H9 (cell line): ENCODE measurements at regions not wholly inside any gene's neighbourhood (a gene's known extent, or its start where the extent isn't known, plus 50 kb on each side); places are given as distances from the start of the nearest gene placed in this dataset.

ENCODE experiments used
- DNase-seq: peaks from one replicate; pipeline ENCODE4 v3.0.0-alpha.2; 2017
- H2AFZ ChIP-seq: one replicate; pipeline ENCODE4 v1.6.1; 2013; ENCODE audit warnings: mild to moderate bottlenecking, low read length, control low read depth, moderate library complexity
- H2AK5ac ChIP-seq: 2 replicates; pipeline ENCODE4 v1.6.1; 2013; ENCODE audit warnings: low read length, control low read depth, mixed read lengths; ENCODE audit not compliant: insufficient read length
- H2BK120ac ChIP-seq: one replicate; pipeline ENCODE4 v1.6.1; 2013; ENCODE audit warnings: low read depth, mild to moderate bottlenecking, low read length, control low read depth, inconsistent platforms; ENCODE audit not compliant: poor library complexity, severe bottlenecking
- H2BK12ac ChIP-seq: 2 replicates; pipeline ENCODE4 v1.6.1; 2013; ENCODE audit warnings: low read length, control low read depth, mixed read lengths, low read depth; ENCODE audit not compliant: insufficient read length
- H2BK15ac ChIP-seq: 2 replicates; pipeline ENCODE4 v1.6.1; 2013; ENCODE audit warnings: low read depth, low read length, control low read depth
- H2BK20ac ChIP-seq: one replicate; pipeline ENCODE4 v1.6.1; 2013; ENCODE audit warnings: low read depth, mild to moderate bottlenecking, low read length, control low read depth, inconsistent platforms; ENCODE audit not compliant: poor library complexity, severe bottlenecking
- H2BK5ac ChIP-seq: 2 replicates; pipeline ENCODE4 v1.6.1; 2013; ENCODE audit warnings: low read length, control low read depth, mixed read lengths; ENCODE audit not compliant: insufficient read length
- H3K14ac ChIP-seq: 2 replicates; pipeline ENCODE4 v1.6.1; 2013; ENCODE audit warnings: low read length, control low read depth; ENCODE audit not compliant: insufficient read depth
- H3K18ac ChIP-seq: 2 replicates; pipeline ENCODE4 v1.6.1; 2013; ENCODE audit warnings: low read depth, mild to moderate bottlenecking, mixed read lengths, low read length, control low read depth; ENCODE audit not compliant: insufficient read length
- H3K23ac ChIP-seq: 2 replicates; pipeline ENCODE4 v1.6.1; 2013; ENCODE audit warnings: low read length, control low read depth, mixed read lengths, low read depth; ENCODE audit not compliant: insufficient read length
- H3K23me2 ChIP-seq: 2 replicates; pipeline ENCODE4 v1.6.1; 2013; ENCODE audit warnings: low read depth, mild to moderate bottlenecking, mixed read lengths, low read length, control low read depth; ENCODE audit not compliant: insufficient read length, poor library complexity, severe bottlenecking
- H3K27ac ChIP-seq: 2 replicates; pipeline ENCODE4 v1.5.1; 2013; ENCODE audit warnings: low read length, control low read depth, mixed read lengths, low read depth; ENCODE audit not compliant: insufficient read length
- H3K27me3 ChIP-seq: 2 replicates; pipeline ENCODE4 v1.6.1; 2013; ENCODE audit warnings: low read length, control low read depth, inconsistent platforms; ENCODE audit not compliant: insufficient read depth
- H3K4ac ChIP-seq: 2 replicates; pipeline ENCODE4 v1.6.1; 2013; ENCODE audit warnings: low read depth, mild to moderate bottlenecking, control low read depth, inconsistent platforms, low read length, moderate library complexity
- H3K4me1 ChIP-seq: 2 replicates; pipeline ENCODE4 v1.6.1; 2013; ENCODE audit warnings: low read length, control low read depth, inconsistent platforms; ENCODE audit not compliant: insufficient read depth
- H3K4me2 ChIP-seq: 2 replicates; pipeline ENCODE4 v1.6.1; 2013; ENCODE audit warnings: low read length, control low read depth, mixed read lengths; ENCODE audit not compliant: insufficient read length, insufficient read depth
- H3K56ac ChIP-seq: 2 replicates; pipeline ENCODE4 v1.6.1; 2013; ENCODE audit warnings: low read depth, mild to moderate bottlenecking, mixed read lengths, low read length, control low read depth; ENCODE audit not compliant: insufficient read length
- H3K79me1 ChIP-seq: 2 replicates; pipeline ENCODE4 v1.6.1; 2013; ENCODE audit warnings: low read depth, mild to moderate bottlenecking, moderate library complexity, low read length, control low read depth, inconsistent platforms; ENCODE audit not compliant: insufficient read depth, poor library complexity, severe bottlenecking
- H3K79me2 ChIP-seq: 2 replicates; pipeline ENCODE4 v1.6.1; 2013; ENCODE audit warnings: low read length, control low read depth, inconsistent platforms; ENCODE audit not compliant: insufficient read depth
- H3K9ac ChIP-seq: 2 replicates; pipeline ENCODE4 v1.6.1; 2013; ENCODE audit warnings: low read length, control low read depth, mixed read lengths; ENCODE audit not compliant: insufficient read length; ENCODE audit errors: extremely low read depth
- H3K9me3 ChIP-seq: one replicate; pipeline ENCODE4 v1.6.1; 2013; ENCODE audit warnings: low read depth, low read length, inconsistent platforms; ENCODE audit not compliant: control insufficient read depth
- H3T11ph ChIP-seq: one replicate; pipeline ENCODE4 v1.6.1; 2013; ENCODE audit warnings: mild to moderate bottlenecking, low read length, control low read depth, inconsistent platforms
- H4K20me1 ChIP-seq: one replicate; pipeline ENCODE4 v1.6.1; 2013; ENCODE audit not compliant: control insufficient read depth, insufficient read length, insufficient read depth
- H4K5ac ChIP-seq: 2 replicates; pipeline ENCODE4 v1.6.1; 2013; ENCODE audit warnings: low read depth, mild to moderate bottlenecking, mixed read lengths, low read length, control low read depth; ENCODE audit not compliant: insufficient read length
- H4K8ac ChIP-seq: replicated peaks from 2 replicates; pipeline ENCODE4 v1.6.1; 2013; ENCODE audit warnings: low read length, control low read depth, mixed read lengths, low read depth; ENCODE audit not compliant: insufficient read length
- H4K91ac ChIP-seq: 2 replicates; pipeline ENCODE4 v1.6.1; 2013; ENCODE audit warnings: low read depth, mild to moderate bottlenecking, moderate library complexity, mixed read lengths, low read length, control low read depth; ENCODE audit not compliant: insufficient read length
- H3K27ac Mint-ChIP-seq, 3 experiments: 2 replicates in 2 of 3; 3 replicates in 1 of 3; pipeline ENCODE4 v1.8.0; 2020 to 2021; ENCODE audit warnings: mixed read lengths in 3 of 3, mild to moderate bottlenecking in 1 of 3, moderate library complexity in 1 of 3
- H3K27me3 Mint-ChIP-seq: 2 replicates; pipeline ENCODE4 v1.8.0; 2021; ENCODE audit warnings: low read depth, mild to moderate bottlenecking, moderate library complexity, mixed read lengths
- H3K36me3 Mint-ChIP-seq, 3 experiments: 2 replicates in 2 of 3; 3 replicates in 1 of 3; pipeline ENCODE4 v1.8.0; 2020 to 2021; ENCODE audit warnings: low read depth in 3 of 3, mixed read lengths in 3 of 3; ENCODE audit not compliant: insufficient read depth in 1 of 3
- H3K4me1 Mint-ChIP-seq, 2 experiments: 2 replicates each; pipeline ENCODE4 v1.8.0; 2020; ENCODE audit warnings: mixed read lengths in 2 of 2
- H3K4me3 Mint-ChIP-seq, 2 experiments: 2 replicates in 1 of 2; 3 replicates in 1 of 2; pipeline ENCODE4 v1.8.0; 2020 to 2021; ENCODE audit warnings: mild to moderate bottlenecking in 2 of 2, mixed read lengths in 2 of 2, moderate library complexity in 1 of 2
- H3K9me3 Mint-ChIP-seq, 2 experiments: 2 replicates in 1 of 2; 3 replicates in 1 of 2; pipeline ENCODE4 v1.8.0; 2020; ENCODE audit warnings: mild to moderate bottlenecking in 2 of 2, mixed read lengths in 2 of 2, moderate library complexity in 1 of 2
- CTCF ChIP-seq: fragments of 200-600 bp; sonication (generic); conservative IDR thresholded peaks from 3 replicates; pipeline ENCODE4 v1.8.0; 2021; ENCODE audit warnings: antibody characterized with exemption, mild to moderate bottlenecking
- WGBS: extraction: QIAGEN DNeasy Blood & Tissue Kit; methylation state at CpG from one replicate; pipeline ENCODE4 v1.1.7; 2013; ENCODE audit warnings: missing lambda C conversion rate, low lambda C conversion rate, mixed read lengths; ENCODE audit not compliant: insufficient read length; ENCODE audit errors: extremely low coverage; 5-methylcytosine and 5-hydroxymethylcytosine counted together

GRCh38 chr12:46491548-46491947, 119.0 kb upstream of the SLC38A2 start:
- H2AFZ ChIP-seq, result no peak overlapping the region
- no peak overlapping the region for H4K91ac ChIP-seq
- no peak overlapping the region for H3K18ac ChIP-seq
- H3K14ac ChIP-seq, result no peak overlapping the region
- H3K9ac ChIP-seq, result no peak overlapping the region
- H4K20me1 ChIP-seq, result no peaks in the 10 kb centered on the region
- no peaks in the 10 kb centered on the region for H3K9me3 ChIP-seq
- H2BK15ac ChIP-seq, result no peak overlapping the region
- H3K79me1 ChIP-seq, result no peaks in the 10 kb centered on the region
- H3K4me2 ChIP-seq, result no peak overlapping the region
- TF ChIP-seq CTCF, result no peak
- no peak for DNase-seq
- no CpG with 5 or more reads among the region's 1 CpG for WGBS
- Mint-ChIP-seq H3K27me3 (no peaks in the 10 kb centered on the region), H3K27ac (no peak overlapping the region), H3K4me3 (no peak overlapping the region), H3K9me3 (no peaks in the 10 kb centered on the region), H3K36me3 (no peaks in the 10 kb centered on the region; a peak in 2 of 7 replicates), H3K4me1 (peaks cover 27 to 28% of the 10 kb centered on the region in 2 experiments)
- H2BK120ac ChIP-seq, result no peak overlapping the region
- H4K8ac ChIP-seq, result no peak overlapping the region
- peaks cover 9% of the 10 kb centered on the region for H3K4me1 ChIP-seq
- H2BK5ac ChIP-seq, result no peak overlapping the region
- H3K23ac ChIP-seq, result no peak overlapping the region
- H3K27me3 ChIP-seq, result no peaks in the 10 kb centered on the region
- H3K27ac ChIP-seq, result no peak overlapping the region
- H3K4ac ChIP-seq, result no peak overlapping the region
- H3K79me2 ChIP-seq, result no peaks in the 10 kb centered on the region
- no peak overlapping the region for H2BK12ac ChIP-seq
- H3T11ph ChIP-seq, result no peak overlapping the region
- no peak overlapping the region for H4K5ac ChIP-seq
- H2BK20ac ChIP-seq, result no peak overlapping the region
- no peaks in the 10 kb centered on the region for H3K23me2 ChIP-seq
- H2AK5ac ChIP-seq, result no peak overlapping the region
- H3K56ac ChIP-seq, result no peak overlapping the region
